WI38 (cell line): ENCODE measurements at regions not wholly inside any gene's neighbourhood (a gene's known extent, or its start where the extent isn't known, plus 50 kb on each side); places are given as distances from the start of the nearest gene placed in this dataset.
"Not testable (repeated sequence)": the region's sequence is repeated elsewhere in the genome, so short reads cannot be mapped to it uniquely, and the experiment has no call there.

ENCODE experiments used
- H3K4me3 ChIP-seq: 2 replicates; pipeline ENCODE4 v1.5.1; 2011; ENCODE audit warnings: low read depth, mild to moderate bottlenecking, control low read depth, low read length
- CTCF ChIP-seq: IDR thresholded peaks from 2 replicates; pipeline ENCODE4 v1.5.1; 2012; ENCODE audit warnings: low read depth, mild to moderate bottlenecking, control low read depth, low read length

DNA sequence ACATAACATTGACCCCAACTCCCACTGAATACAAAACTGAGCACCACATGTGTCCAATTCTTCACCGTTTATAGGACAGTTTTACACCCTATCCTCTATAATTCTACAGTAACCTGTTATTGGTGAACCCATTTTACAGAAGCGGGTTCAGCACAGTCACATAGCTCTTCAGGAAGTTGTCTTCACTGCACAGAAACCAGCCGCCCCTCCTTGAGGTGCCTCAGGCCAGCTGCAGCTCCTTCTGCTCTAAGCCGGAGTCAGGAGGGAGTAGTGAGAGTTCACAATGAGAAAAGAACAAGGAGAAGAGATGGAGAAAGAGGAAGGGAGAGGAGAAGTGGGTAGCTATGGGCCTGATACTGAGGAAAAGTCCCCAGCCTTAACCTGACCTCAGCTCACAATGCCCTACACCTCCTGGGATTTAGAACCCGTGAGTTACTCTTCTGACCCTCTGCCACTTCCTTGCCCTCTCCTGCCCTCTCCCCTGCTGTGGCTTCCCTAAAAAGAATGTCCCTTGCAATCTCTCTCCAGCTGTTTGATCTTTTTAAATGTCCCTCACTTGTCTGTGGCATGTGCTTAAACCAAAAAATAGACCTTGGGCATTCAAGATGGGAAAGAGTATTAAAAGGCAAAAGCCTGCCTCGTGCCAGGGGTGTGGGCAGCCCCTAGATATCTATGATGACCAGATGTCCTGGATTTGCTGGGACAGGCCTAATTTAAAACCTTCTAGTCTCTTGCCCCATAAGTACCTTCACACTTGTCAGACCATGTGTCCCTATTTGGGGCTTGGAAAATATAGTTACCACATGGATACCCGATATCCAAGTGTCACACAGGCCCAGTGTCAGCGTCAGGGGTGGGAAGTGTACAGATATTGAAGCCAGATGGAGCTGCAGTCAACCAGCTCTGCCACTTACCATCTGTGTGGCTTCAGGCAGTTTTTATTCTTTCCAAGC lies 71.3 kb upstream of the HES1 start:
- no peak overlapping the region for H3K4me3 ChIP-seq
- no peak for TF ChIP-seq CTCF

DNA sequence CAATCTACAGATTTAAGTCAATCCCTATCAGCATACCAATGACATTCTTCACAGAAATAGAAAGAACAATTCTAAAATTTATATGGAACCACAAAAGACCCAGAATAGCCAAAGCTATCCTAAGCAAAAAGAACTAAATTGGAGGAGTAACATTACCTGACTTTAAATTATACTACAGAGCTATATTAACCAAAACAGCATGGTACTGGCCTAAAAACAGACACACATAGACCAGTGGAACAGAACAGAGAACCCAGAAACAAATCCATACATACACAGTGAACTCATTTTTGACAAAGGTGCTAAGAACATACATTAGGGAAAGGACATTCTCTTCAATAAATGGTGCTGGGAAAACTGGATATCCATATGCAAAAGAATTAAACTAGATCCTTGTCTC lies 68.6 kb upstream of the HES1 start:
- H3K4me3 ChIP-seq = not testable (repeated sequence)

GRCh38 chr3:194067949-194068362 lies 68.0 kb upstream of the HES1 start:
- no peak for TF ChIP-seq CTCF
- no peak overlapping the region for H3K4me3 ChIP-seq

DNA sequence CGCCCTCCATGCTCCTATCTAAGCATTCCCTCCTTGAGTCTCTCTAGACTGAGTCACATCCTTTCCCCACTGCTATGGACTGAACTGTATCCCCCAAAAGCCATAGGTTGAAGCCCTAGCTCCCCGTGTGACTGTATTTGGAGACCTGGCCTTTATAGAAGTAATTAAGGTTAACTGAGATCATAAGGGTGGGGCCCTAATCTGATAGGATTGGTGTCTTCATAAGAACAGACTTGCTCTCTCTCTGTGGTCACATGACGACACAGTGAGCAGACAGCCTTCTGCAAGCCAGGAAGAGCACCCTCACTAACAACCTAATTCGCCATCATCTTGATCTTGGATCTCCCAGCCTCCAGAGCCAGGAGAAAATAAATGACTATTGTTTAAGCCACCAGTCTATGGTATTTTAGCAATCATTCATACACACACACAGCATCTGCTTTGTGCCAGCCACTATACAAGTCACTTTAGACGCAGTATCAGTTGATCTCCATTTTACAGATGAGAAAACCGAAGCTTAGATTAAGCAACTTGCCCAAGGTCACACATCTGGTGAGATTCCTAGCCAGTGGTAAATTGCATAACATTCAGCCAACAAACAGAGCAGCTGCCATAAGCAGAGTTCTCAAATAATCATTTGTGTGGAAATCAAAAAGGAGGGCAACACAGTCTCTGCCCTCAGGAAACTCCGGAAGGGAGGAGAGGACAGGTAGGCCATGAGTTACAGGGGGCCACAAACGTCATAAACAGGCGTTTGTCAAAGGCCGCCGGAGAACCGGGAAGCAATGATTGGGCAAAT lies 66.3 kb upstream of the HES1 start:
- H3K4me3 ChIP-seq = no peak overlapping the region
- no peak for TF ChIP-seq CTCF

DNA sequence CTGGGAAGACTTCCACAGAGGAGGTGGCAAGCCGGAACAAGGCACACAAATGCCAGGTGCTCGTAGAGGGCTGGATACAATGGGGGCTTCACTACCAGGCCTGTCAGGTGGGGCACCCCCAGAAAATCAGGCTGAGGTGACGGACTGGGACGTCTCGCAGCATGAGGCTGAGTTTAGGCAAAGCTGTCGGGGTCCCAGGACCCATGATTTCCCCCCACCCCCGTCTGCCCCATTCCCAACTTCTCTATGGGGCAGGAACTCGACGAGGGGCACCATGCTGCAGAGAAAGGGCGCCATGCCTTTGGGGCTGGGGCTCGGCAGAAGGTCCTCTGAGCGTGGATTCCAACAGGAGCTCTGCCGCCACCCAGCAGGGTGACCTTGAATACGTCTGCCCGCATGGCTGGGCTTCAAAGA lies 65.7 kb upstream of the HES1 start:
- no peak for TF ChIP-seq CTCF
- H3K4me3 ChIP-seq = peak overlapping the region; percentile 50

GRCh38 chr3:194070634-194071409 lies 65.1 kb upstream of the HES1 start:
- no peak for TF ChIP-seq CTCF
- peak overlapping the region; percentile 50 for H3K4me3 ChIP-seq

- H3K4me3 ChIP-seq = no peak overlapping the region
- TF ChIP-seq CTCF = no peak
Observed at GRCh38 chr3:194072097-194072428, 63.9 kb upstream of the HES1 start.
